ENCODE measurements at regions not wholly inside any gene's neighbourhood (a gene's known extent, or its start where the extent isn't known, plus 50 kb on each side); places are given as distances from the start of the nearest gene placed in this dataset.
"Not testable (repeated sequence)": the region's sequence is repeated elsewhere in the genome, so short reads cannot be mapped to it uniquely, and the experiment has no call there.

DNA sequence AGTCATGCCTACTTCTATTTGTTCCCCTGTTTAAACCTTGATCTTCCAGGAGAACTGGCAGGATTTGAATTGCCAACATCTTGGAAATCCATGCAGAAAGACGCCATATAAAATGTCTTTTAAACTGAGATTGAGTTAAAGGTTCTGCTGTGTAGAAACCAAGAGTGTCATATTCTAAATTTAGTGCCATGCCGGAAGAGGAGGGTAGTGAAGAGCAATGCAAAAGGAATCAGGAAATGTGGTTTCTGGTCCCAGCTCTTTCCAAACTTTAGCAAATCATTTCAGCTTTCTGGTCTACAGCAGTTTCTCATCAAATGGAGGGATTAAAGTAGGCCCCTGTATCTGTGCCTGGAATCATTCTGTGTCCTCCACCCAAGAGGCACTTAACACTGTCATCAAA, 85.7 kb downstream of the BTG1 start:
- no peak for DNase-seq

DNA sequence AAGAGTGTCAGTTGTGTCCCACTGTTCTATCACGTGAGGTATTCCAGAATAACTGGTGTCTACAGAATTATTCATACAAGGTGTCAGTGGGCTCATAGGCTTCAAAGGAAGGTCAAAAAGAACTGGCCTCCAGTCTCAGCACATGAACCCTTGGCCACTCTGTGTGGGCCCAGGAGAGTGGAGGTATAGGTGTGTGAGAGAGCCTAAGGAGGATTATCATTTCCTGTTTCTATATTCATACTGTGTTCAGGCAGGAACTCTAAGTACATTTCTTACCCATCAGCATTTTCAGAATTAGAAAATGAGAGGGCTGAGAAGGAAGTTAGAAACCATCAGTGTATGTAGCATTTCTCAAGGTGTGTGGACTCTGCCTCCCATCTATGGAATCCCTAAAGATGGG, 87.0 kb downstream of the BTG1 start:
- no peak for DNase-seq

- DNase-seq, result not testable (repeated sequence)
Observed at GRCh38 chr12:92056756-92057155, 88.9 kb downstream of the BTG1 start.

DNA sequence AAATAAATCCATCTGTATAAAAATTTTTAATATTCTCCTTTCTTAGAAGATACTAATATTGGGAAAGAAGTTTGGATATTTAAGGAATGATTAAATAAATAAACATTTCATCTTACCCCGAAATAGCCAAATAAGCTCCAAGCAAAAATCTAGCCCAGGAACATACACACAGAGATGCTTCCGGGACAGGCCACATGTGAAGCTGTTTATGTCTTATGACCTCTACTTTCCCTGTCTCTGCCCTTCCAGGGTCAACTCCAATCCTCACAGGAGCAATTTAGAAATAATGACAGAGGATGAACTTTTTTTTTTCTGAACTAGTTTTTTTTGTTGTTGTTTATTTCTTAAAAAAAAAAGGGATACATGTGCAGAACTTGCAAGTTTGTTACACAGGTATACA, 89.4 kb downstream of the BTG1 start:
- DNase-seq, result no peak

- DNase-seq, result no peak
Observed at GRCh38 chr12:92055877-92056276, 89.8 kb downstream of the BTG1 start.

- no peak for DNase-seq
Observed at GRCh38 chr12:92051441-92051840, 94.2 kb downstream of the BTG1 start.

DNA sequence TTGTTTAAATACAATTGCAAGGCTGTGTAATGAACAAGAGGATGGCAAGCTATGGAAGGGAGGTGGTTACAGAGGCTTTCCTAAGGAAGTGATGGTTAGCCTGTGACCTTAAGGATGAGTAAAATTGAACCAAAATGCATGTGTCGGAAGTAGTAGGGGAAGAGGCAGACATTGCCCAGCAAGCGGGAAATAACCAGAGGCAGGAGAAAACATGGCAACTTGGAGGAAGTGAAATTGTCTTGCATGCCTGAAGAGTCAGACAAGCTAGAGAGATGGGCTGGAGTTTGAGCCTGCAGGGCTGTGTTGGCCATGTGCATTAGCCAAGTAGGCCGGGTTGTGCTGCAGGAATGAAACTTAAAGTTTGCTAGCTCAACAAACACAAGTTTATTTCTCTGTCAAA, 96.2 kb downstream of the BTG1 start:
- no peak for DNase-seq

GRCh38 chr12:92047393-92047826, 98.2 kb downstream of the BTG1 start:
- no peak for DNase-seq

DNA sequence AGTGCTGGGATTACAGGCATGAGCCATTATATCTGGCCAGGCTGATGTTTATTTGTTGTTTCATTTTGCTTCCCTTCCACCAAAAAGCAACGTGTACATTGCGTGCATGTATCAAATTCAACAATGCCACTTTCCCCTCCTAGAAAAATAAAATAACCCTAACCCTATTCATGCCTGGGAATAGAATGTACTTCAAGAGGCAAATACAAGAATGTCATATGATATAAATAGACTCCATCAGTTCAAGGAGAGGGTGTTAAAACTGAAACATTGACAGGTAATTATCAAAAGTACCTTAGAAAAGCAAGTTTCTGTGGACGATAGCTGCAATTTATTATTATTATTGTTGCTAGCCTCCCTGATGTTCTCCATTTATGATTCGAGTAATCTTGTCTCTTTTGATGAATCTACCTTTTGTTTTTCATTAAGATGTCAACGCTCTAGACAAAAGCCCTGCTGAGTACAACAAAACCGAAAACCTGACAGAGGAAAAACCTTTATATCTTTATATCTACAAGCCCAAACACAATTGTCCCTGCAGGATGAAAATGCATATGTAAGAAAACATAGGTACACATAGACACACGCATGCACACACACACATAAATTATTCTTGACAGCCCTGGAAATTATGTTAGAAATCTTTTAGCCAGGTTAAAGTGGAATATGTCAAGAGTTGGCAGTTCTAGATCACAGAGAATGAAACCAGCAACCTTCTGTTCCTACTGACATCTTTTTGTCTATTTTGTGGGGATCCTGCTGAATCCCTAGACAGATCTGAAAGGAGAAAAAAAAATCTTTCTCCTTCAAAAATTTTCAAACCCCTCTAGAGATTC, 98.9 kb downstream of the BTG1 start:
- DNase-seq, result no peak

DNA sequence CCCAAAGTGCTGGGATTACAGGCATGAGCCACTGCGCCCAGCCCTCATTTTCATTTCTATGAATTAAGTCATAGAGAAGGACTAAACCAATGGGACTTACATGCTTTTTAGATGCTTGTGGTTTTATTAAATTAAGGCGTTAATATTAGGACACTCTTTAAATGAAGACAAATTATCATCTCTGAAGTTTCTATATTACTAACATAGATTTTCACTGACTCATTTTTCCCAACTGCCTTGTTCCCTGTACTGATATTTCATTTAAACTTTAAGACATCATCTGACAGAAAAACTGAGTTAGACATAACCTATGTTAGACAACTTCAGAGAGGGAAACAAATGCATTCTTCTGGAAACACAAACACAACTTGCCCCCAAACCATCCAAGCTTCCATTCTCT, 99.8 kb downstream of the BTG1 start:
- no peak for DNase-seq

DNA sequence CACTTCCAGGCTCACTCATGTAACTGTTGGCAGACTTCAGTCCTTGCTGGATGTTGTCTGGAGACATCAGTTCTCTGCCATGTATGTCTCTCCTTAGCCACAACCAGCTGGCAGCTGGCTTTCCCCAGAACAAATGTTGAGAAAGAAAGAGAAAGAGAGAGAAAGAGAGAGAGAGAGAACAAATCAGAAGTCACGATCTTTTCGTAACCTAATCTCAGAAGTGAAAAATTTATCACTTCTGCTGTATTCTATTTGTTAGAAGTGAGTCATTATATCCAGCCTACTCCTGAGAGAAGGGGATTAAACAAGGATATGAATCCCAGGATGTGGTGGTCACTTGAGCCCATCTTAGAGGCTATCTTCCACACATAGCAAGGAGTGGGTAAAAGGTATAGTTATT, 101.2 kb downstream of the BTG1 start:
- DNase-seq, result no peak

GRCh38 chr12:92042791-92043531, 102.7 kb downstream of the BTG1 start:
- DNase-seq, result no peak

- no peak for DNase-seq
Observed at GRCh38 chr12:92041742-92042141, 103.9 kb downstream of the BTG1 start.

GRCh38 chr12:92039046-92039445, 106.6 kb downstream of the BTG1 start:
- no peak for DNase-seq

GRCh38 chr12:92038476-92038875, 107.2 kb downstream of the BTG1 start:
- no peak for DNase-seq

DNA sequence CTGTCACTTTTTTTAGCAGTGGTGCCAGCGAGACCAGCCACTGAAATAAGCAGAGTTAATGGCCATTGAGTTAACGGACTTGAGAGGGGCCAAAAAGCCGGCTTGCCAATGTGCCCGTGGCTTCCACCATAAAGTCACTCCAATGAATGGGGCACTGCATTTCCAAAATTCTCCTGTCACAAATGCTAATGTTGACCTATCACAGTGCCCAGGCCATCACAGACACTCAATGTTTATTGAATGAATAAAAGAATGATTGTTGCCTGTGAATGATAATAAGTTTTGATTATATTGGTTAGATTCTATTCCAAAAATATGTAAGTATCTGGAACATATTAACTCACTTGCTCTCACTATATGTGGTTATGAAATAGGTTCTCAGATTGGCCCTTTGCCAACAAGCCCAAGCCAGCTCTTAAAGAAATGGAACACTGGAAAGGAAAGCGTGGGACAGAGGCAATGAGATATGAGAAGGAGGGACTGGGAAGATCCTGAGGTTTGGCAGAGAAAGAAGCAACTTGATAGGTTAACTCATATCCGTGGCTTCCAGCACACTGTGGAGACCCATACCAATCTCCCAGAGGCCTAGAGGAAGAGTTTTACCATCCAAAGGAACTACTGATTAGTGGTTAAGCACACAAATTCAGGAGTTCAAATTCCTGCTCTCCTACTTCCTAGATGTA, 108.7 kb downstream of the BTG1 start:
- DNase-seq, result peak; percentile 61

GRCh38 chr12:92036061-92036620, 109.5 kb downstream of the BTG1 start:
- DNase-seq, result no peak

DNA sequence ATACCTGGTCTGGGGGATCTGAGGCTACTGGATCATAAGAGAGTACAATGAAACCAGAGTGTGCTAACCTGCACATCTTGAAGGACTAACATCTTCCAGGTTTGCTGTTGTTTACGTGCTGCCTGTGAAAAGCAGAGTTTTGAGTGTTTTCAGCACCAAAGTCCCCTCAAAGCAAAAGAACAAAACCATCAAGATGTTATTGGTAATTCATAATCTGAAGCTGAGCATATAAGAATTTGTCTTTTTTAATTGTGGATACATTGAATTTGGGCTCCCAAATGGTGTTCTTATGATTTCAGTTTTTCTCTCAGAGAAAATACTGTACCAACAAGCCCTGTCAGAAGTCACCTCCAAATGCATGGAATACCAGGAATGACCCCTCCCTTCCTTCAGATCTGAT, 110.2 kb downstream of the BTG1 start:
- DNase-seq, result no peak

DNA sequence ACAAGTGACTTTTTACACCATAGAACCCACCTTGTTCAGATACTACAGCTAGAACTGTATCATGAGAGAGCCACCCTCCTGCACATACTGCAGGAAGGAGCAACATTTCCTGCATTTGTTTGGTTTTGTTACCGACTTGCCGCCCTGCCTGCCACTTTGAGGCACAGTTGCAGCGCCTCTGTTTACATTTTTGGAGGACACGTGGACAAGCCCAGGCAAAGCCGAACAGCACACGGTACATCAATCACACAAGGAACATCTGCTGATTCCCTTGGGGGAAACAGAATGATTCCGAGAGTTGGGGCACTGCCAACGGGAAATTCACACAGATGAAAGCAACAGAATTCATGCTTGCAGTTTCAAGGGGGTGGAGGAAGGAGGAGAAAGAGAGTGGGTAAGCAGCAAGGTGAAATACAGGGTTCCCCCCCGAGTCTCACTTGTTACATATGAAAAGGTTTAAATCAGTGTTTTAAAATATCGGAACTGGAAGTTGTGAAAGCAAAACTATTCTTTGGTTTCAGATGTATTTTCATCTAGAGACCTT, 110.7 kb downstream of the BTG1 start:
- DNase-seq, result peak; percentile 42

DNA sequence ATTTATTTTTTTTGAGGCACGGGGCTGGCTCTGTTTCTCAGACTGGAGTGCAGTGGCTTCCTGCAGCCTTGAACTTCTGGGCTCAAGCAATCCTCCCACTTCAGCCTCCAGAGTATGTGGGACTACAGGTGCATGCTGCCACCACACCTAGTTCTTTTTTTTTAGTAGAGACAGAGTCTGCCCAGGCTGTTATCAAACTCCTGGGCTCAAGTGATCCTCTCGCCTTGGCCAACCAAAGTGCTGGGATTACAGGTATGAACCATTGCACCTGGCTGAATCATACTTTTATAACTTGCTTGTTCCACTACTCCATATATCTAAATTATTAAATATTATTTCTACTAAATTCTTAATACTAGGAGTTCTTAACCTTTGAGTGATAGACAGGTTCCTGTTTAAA, 111.6 kb downstream of the BTG1 start:
- DNase-seq, result no peak

DNA sequence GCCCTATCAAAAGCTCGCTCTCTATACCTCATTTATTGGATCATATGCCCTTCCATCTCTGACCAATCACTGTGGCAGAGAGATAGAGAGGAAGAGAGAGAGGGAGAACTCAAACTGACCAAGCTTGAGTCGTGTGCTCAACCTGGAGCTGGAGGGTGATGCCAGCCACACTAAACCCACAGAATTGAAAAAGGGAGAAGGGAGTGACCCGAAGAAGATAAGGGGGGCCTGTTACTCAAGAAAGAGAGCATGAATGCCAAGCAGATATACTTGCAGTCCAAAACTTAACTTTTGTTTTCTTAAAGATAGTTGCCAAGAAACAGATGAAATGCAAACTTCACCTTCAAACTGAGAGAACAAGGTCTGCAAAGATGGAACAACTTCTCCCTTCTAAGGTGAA, 112.7 kb downstream of the BTG1 start:
- no peak for DNase-seq

GRCh38 chr12:92032101-92032500, 113.5 kb downstream of the BTG1 start:
- no peak for DNase-seq

DNA sequence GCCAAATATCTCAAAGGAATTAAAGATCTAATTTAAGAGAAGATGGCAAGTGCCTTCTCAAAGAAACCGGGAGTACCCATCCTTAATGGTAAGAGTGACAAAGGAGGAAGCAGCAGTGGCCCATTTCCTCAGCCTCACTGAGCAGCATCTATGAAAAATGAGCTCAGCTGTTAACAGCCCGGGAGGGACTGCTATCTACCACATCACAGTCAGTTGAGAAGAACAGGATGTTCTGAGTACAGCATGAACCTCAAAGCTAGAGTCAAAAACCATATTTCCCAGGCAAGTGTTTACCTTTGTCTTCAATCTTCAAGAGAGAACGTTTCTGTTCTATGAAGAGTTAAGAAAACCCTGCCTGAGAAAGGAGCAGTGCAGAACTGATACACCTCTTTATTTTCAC, 115.0 kb downstream of the BTG1 start:
- no peak for DNase-seq
